Choroid plexus epithelial cell (primary cell): ENCODE measurements at regions not wholly inside any gene's neighbourhood (a gene's known extent, or its start where the extent isn't known, plus 50 kb on each side); places are given as distances from the start of the nearest gene placed in this dataset.
A peak's percentile ranks its signal among the peaks of the same experiment; 100 is the strongest.

Experiments used
- DNase-seq: peaks from one replicate; pipeline ENCODE4 v3.0.0-alpha.2; 2010; ENCODE audit warnings: low read depth
- H3K4me3 ChIP-seq: 2 replicates; pipeline ENCODE4 v1.5.1; 2011; ENCODE audit warnings: low read depth, mild to moderate bottlenecking, control low read depth, low read length, moderate library complexity
- CTCF ChIP-seq: conservative IDR thresholded peaks from 2 replicates; pipeline ENCODE4 v1.5.1; 2011; ENCODE audit warnings: low read depth, mild to moderate bottlenecking, control low read depth, inconsistent platforms, low read length, moderate library complexity

- no peak for DNase-seq
- TF ChIP-seq CTCF: no peak
- no peak overlapping the region for H3K4me3 ChIP-seq
These were observed 86.2 kb upstream of the COL6A5 start for GRCh38 chr3:130259166-130259874.

- H3K4me3 ChIP-seq: no peak overlapping the region
- no peak for DNase-seq
- TF ChIP-seq CTCF: no peak
These were observed 84.6 kb upstream of the COL6A5 start for GRCh38 chr3:130260918-130261317.

- no peak for DNase-seq
- H3K4me3 ChIP-seq: no peak overlapping the region
- TF ChIP-seq CTCF: no peak
These were observed 81.8 kb upstream of the COL6A5 start for GRCh38 chr3:130263708-130264107.

- H3K4me3 ChIP-seq: no peak overlapping the region
- no peak for TF ChIP-seq CTCF
- DNase-seq: no peak
These were observed 78.7 kb upstream of the COL6A5 start for GRCh38 chr3:130266817-130267216.

GRCh38 chr3:130276203-130276803 lies 69.2 kb upstream of the COL6A5 start:
- peak; percentile 84 for DNase-seq

GRCh38 chr3:130288670-130289069 lies 56.8 kb upstream of the COL6A5 start:
- no peak overlapping the region for H3K4me3 ChIP-seq
- DNase-seq: no peak
- TF ChIP-seq CTCF: no peak

More at GRCh38 chr3:130276203-130276803, 69.2 kb upstream of the COL6A5 start:
- H3K4me3 ChIP-seq: no peak overlapping the region
- peak; percentile 94 for TF ChIP-seq CTCF

- TF ChIP-seq CTCF: no peak
- DNase-seq: no peak
- no peak overlapping the region for H3K4me3 ChIP-seq
These were observed 54.3 kb upstream of the COL6A5 start for GRCh38 chr3:130291148-130291547.
